ENCODE measurements at regions not wholly inside any gene's neighbourhood (a gene's known extent, or its start where the extent isn't known, plus 50 kb on each side); places are given as distances from the start of the nearest gene placed in this dataset.

- DNase-seq = no peak
Observed at GRCh38 chr2:234243871-234244565, 193.5 kb downstream of the SPP2 start.

DNA sequence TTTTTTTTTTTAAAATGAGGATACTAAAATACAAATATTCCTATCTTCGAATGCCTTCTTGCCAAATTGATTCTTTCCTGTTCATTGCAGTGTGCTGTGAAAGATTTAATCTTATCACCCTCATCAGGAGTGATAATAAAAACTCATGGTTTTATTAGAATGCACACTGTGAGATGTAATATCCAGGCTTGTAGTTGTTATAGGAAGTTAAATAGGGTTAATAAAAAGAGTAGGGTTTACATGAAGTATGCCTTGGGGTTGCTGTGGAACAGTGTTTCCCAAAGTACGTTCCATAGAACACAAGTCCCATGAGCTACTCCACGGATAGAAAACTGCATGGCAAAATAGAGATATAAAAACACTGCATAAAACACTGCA lies 191.9 kb downstream of the SPP2 start:
- no peak for DNase-seq

DNA sequence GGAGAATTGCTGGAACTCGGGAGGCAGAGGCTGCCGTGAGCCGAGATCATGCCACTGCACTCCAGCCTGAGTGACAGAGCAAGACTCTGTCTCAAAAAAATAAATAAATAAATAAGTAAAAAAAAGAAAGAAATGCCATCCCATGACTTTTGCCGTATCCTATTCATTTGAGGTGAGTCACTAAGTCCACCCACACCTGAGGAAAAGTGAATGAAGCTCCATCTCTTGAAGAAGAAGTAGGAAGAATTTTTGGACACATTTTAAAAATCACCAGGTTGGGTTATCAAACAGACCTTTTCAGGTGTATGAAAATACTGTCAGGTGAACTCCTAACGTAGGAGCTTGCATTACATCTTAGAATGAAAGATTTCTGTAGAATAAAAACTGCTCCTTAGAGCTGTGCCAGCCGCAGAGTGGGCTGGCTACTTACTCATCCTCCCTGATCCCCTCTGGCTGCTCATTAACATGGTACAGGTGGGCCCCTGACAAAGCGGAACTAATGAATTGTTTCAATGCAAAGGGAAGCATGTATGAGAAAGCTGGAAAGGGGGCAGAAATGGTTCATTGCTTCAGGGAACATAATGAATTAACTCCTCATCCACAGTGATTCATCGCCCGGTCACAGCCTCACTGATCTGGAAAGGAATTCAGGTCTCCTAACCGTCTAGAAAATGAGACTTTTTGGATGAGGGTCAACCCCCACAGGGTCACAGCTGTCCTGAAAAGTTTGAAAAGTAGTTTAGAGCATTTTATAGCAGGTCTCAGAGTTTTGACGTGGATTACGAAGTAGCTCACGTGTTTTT lies 191.4 kb downstream of the SPP2 start:
- no peak for DNase-seq

GRCh38 chr2:234240917-234241316 lies 190.4 kb downstream of the SPP2 start:
- no peak for DNase-seq

DNA sequence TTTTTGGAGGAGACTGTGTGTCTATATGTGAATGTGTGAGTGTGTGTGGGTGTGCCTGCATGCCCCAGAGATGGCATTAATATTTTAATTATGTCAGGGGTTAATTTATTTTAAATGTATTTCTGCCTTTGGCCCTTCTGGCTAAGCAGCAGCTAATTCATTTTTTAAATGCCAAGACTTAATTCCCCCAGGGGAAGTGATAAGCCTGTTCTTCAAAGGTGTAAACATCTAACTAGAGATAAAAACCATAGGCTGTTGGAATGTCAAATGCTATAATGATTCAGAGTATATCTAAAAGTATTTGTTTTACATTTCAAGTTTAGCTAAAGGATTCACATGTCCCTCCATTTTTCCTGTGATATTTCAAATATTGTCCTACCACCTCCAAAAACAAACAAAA lies 184.7 kb downstream of the SPP2 start:
- DNase-seq = no peak

GRCh38 chr2:234231460-234231859 lies 181.0 kb downstream of the SPP2 start:
- no peak for DNase-seq

- DNase-seq = no peak
Observed at GRCh38 chr2:234219046-234219310, 168.5 kb downstream of the SPP2 start.

- DNase-seq = no peak
Observed at GRCh38 chr2:234218266-234219045, 168.0 kb downstream of the SPP2 start.

DNA sequence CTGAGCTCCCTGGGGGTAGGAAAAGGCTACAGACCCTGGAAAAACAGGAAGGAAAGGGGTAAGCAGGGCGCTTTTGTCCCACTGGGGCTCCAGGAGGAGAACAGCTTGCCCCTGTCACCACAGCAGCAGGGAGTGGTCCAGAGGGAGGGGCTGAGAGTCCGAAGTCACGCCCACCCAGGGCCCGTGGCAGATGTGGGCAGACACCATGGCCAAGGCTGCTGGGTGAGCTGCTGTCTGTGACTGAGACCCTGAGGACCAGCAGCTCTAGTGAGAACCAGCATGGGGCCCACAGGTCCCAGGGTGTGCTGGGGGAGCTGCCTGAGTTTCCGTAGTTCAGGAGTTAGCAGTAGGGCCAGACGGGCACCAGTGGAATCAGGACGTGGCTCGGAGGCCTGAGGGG lies 162.0 kb downstream of the SPP2 start:
- no peak for DNase-seq

DNA sequence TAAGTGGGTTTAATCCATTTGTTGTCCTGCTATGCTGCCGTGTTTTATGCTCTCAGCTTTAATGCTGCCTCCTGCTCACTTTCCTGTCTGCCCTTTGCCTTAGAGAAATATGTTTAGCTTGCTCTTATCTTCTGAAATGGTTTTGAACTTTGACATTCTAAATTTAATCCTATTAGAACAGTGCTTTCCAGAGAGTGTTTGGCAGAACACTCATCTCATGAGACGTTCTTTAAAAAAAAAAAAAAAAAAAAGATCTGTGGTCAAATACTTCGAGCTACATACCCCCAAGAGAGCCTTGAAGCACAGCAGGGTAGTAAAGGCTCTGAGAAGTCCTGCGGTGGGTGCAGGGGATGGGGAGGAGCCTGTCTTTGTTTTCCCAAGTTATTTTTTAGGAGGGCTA lies 161.3 kb downstream of the SPP2 start:
- DNase-seq = no peak

GRCh38 chr2:234206738-234207137 lies 156.2 kb downstream of the SPP2 start:
- no peak for DNase-seq

- no peak for DNase-seq
Observed at GRCh38 chr2:234204480-234204879, 154.0 kb downstream of the SPP2 start.

- no peak for DNase-seq
Observed at GRCh38 chr2:234203135-234203984, 152.9 kb downstream of the SPP2 start.

GRCh38 chr2:234202601-234203000 lies 152.1 kb downstream of the SPP2 start:
- no peak for DNase-seq

DNA sequence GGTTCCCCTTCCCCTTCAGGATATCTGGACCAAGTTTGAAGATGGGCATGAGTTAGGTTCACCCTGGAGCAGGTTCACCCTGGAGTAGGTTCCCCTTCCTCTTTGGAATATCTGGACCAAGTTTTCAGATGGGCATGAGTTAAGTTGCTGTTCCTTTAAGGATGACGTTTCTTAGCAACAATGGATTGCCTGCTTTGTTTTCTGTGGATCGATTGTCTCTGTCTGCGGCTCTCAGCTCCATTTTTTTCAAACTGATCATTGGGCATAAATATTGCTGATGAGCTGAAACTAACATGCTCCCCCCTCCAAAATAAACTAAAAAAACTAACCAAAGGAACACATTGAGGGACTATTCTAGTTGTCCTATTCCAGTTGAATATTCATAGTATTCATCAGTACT lies 149.5 kb downstream of the SPP2 start:
- DNase-seq = no peak

- DNase-seq = no peak
Observed at GRCh38 chr2:234198976-234199375, 148.5 kb downstream of the SPP2 start.

DNA sequence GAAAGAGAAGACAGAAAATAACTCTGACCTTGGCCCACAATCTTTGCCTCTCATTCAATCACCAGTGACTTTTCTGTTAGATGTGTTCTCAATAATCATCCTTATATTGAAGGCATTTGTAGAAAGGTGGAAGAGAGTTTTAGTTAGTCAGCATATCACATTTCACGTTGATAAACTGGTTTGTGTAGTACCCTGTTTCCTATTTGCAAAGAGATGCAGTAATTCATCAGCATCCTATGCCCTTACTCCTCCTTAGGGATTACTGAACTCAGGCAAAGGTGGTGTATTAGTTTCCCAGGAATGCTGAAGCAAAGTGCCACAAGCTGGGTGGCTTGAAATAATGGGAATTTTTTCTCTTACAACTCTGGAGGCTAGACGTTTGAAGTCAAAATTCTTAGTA lies 145.0 kb downstream of the SPP2 start:
- DNase-seq = no peak

DNA sequence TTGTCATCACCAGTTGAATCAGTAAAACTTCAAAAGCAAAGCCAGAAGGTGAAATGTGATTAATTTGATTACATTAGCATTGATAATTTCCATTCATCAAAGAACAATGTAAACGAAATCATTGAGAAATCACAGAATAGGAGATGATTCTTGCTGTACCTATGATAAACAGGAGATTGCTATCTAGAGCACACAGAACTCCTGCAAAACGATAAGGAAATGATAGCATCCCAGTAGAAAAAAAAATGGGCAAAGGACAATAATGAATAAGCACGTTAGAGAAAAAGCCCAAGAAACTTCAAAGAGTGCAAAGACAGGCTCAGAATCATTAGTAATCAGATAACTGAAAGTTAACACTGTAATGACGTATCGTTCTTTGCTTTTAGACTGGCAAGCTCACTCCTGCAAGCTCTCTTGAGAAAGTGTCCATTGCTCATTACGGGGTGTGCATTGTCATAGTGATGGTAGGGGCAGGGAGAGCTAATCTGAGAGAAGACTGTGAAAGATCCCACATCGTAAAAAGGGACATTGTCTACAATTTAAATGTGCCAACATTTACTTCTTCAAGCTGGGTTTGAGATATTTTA lies 143.6 kb downstream of the SPP2 start:
- DNase-seq = no peak

DNA sequence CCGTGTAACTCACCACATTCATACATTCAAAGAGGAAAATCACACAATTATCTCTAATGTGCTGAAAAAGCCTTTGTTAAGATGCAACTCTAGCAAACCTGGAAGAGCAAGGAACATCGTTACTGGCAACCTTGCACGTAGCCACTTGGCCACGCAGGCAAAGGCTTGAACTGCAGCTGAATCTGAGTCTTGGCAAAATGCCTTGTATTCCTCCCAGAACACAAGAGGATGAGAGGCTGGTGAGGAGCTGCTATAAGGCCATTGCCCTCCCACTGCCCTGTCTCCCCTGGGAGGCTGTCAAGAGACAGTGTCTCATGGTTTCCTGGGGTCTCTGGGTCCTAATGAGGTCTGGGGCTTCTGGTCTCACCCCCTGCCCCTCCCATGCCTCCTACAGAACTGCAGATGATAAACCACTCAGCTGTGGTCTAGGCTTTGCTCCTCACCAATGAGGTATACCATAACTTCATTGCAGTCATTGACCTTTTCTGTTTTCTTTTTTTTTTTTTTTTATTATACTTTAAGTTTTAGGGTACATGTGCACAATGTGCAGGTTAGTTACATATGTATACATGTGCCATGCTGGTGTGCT lies 141.4 kb downstream of the SPP2 start:
- DNase-seq = no peak

GRCh38 chr2:234189786-234190300 lies 139.3 kb downstream of the SPP2 start:
- DNase-seq = no peak

- no peak for DNase-seq
Observed at GRCh38 chr2:234189230-234189629, 138.7 kb downstream of the SPP2 start.

GRCh38 chr2:234187646-234188174 lies 137.2 kb downstream of the SPP2 start:
- DNase-seq = no peak

Measured in NCI-H1417 treated with DMSO at 0.1 percent for 48 hours (cell line).